DND-41 (cell line): ENCODE measurements at regions not wholly inside any gene's neighbourhood (a gene's known extent, or its start where the extent isn't known, plus 50 kb on each side); places are given as distances from the start of the nearest gene placed in this dataset.

Experiments
- EZH2 ChIP-seq: IDR thresholded peaks from 3 replicates; pipeline ENCODE4 v1.6.1; 2012; ENCODE audit warnings: borderline replicate concordance, low read depth, mild to moderate bottlenecking, moderate library complexity, low read length, inconsistent platforms; ENCODE audit not compliant: severe bottlenecking
- TF ChIP-seq, protein P1 (sequence below): IDR thresholded peaks from 2 replicates; pipeline ENCODE4 v1.5.1; 2012; ENCODE audit warnings: borderline replicate concordance, low read length, moderate library complexity, mild to moderate bottlenecking; ENCODE audit not compliant: poor library complexity, severe bottlenecking; ENCODE audit errors: extremely low read depth

DNA sequence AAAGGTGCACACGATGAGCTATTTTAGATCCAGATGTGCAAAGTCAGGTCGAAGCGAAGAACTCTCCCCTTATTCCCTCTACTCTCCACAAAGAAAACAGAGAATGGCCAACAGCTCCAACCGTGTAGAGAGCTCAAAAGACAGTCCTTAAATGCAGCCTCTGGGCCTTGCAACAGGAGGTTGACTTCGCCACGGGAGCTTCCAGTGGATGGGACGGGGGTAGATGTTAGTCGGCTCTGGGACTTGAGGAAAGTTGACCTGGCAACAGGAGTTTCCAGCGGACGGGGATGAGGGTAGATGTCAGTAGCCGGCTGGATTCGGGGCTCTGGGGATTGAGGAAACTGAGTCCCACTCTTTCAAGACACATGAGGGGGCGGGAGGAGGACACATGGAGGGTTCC is 450.4 kb downstream of the BRD1 start:
- TF ChIP-seq, protein P1, sequence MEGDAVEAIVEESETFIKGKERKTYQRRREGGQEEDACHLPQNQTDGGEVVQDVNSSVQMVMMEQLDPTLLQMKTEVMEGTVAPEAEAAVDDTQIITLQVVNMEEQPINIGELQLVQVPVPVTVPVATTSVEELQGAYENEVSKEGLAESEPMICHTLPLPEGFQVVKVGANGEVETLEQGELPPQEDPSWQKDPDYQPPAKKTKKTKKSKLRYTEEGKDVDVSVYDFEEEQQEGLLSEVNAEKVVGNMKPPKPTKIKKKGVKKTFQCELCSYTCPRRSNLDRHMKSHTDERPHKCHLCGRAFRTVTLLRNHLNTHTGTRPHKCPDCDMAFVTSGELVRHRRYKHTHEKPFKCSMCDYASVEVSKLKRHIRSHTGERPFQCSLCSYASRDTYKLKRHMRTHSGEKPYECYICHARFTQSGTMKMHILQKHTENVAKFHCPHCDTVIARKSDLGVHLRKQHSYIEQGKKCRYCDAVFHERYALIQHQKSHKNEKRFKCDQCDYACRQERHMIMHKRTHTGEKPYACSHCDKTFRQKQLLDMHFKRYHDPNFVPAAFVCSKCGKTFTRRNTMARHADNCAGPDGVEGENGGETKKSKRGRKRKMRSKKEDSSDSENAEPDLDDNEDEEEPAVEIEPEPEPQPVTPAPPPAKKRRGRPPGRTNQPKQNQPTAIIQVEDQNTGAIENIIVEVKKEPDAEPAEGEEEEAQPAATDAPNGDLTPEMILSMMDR, result no peak
- no peak for TF ChIP-seq EZH2
